SK-N-SH (cell line): ENCODE measurements at regions not wholly inside any gene's neighbourhood (a gene's known extent, or its start where the extent isn't known, plus 50 kb on each side); places are given as distances from the start of the nearest gene placed in this dataset.

ENCODE experiments used
- CHD2 ChIP-seq: fragments of 150-350 bp; IDR thresholded peaks from 2 replicates; pipeline ENCODE4 v1.6.1; 2018; ENCODE audit warnings: low read length; ENCODE audit not compliant: partially characterized antibody
- ELF1 ChIP-seq: IDR thresholded peaks from 2 replicates; pipeline ENCODE4 v1.4.0; 2012
- EP300 ChIP-seq, 2 experiments: IDR thresholded peaks; 2 replicates each; pipeline versions ENCODE4 v1.4.0 to v1.6.1; 2012; ENCODE audit warnings: borderline replicate concordance in 1 of 2, low read depth in 1 of 2, low read length in 1 of 2
- GABPA ChIP-seq: IDR thresholded peaks from 2 replicates; pipeline ENCODE4 v1.4.0; 2012; ENCODE audit warnings: low read depth, mild to moderate bottlenecking
- JUND ChIP-seq: IDR thresholded peaks from 2 replicates; pipeline ENCODE4 v1.4.0; 2012
- NRF1 ChIP-seq: IDR thresholded peaks from 2 replicates; pipeline ENCODE4 v1.6.1; 2012; ENCODE audit warnings: low read depth, mild to moderate bottlenecking, low read length
- POLR2AphosphoS5 ChIP-seq: IDR thresholded peaks from 2 replicates; pipeline ENCODE4 v1.6.1; 2012; ENCODE audit warnings: low read depth, low read length
- RAD21 ChIP-seq: IDR thresholded peaks from 2 replicates; pipeline ENCODE4 v1.6.1; 2012; ENCODE audit warnings: mild to moderate bottlenecking, low read length
- RFX5 ChIP-seq: IDR thresholded peaks from 2 replicates; pipeline ENCODE4 v1.6.1; 2012; ENCODE audit warnings: mild to moderate bottlenecking, improper control_type of control experiment, low read length
- USF2 ChIP-seq: fragments of 150-350 bp; IDR thresholded peaks from 2 replicates; pipeline ENCODE4 v1.6.1; 2017; ENCODE audit warnings: antibody characterized with exemption, low read length, low read depth, borderline replicate concordance
- TF ChIP-seq, protein P1 (sequence below): fragments of 200-600 bp; sonication (generic); IDR thresholded peaks from 2 replicates; pipeline ENCODE4 v1.6.1; 2017; ENCODE audit warnings: antibody characterized with exemption, mild to moderate bottlenecking, moderate library complexity
- TF ChIP-seq, protein P2 (sequence below): IDR thresholded peaks from 2 replicates; pipeline ENCODE4 v1.4.0; 2012; ENCODE audit warnings: low read depth
- TF ChIP-seq, protein P3 (sequence below): IDR thresholded peaks from 2 replicates; pipeline ENCODE4; 2012

- TF ChIP-seq, protein P1, sequence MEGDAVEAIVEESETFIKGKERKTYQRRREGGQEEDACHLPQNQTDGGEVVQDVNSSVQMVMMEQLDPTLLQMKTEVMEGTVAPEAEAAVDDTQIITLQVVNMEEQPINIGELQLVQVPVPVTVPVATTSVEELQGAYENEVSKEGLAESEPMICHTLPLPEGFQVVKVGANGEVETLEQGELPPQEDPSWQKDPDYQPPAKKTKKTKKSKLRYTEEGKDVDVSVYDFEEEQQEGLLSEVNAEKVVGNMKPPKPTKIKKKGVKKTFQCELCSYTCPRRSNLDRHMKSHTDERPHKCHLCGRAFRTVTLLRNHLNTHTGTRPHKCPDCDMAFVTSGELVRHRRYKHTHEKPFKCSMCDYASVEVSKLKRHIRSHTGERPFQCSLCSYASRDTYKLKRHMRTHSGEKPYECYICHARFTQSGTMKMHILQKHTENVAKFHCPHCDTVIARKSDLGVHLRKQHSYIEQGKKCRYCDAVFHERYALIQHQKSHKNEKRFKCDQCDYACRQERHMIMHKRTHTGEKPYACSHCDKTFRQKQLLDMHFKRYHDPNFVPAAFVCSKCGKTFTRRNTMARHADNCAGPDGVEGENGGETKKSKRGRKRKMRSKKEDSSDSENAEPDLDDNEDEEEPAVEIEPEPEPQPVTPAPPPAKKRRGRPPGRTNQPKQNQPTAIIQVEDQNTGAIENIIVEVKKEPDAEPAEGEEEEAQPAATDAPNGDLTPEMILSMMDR, result no peak
- TF ChIP-seq, protein P2, sequence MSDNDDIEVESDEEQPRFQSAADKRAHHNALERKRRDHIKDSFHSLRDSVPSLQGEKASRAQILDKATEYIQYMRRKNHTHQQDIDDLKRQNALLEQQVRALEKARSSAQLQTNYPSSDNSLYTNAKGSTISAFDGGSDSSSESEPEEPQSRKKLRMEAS, result no peak
- TF ChIP-seq POLR2AphosphoS5, result no peak
- no peak for TF ChIP-seq EP300 (IDR thresholded peaks at IDR 0.05; ENCODE audit: borderline replicate concordance in 1 of 2, low read depth in 1 of 2, low read length in 1 of 2)
- TF ChIP-seq RAD21, result no peak
- no peak for TF ChIP-seq USF2
- TF ChIP-seq RFX5, result no peak
- TF ChIP-seq, protein P3, sequence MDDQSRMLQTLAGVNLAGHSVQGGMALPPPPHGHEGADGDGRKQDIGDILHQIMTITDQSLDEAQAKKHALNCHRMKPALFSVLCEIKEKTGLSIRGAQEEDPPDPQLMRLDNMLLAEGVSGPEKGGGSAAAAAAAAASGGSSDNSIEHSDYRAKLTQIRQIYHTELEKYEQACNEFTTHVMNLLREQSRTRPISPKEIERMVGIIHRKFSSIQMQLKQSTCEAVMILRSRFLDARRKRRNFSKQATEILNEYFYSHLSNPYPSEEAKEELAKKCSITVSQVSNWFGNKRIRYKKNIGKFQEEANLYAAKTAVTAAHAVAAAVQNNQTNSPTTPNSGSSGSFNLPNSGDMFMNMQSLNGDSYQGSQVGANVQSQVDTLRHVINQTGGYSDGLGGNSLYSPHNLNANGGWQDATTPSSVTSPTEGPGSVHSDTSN, result no peak
- no peak for TF ChIP-seq CHD2
- TF ChIP-seq ELF1, result no peak
- no peak for TF ChIP-seq JUND
- no peak for TF ChIP-seq GABPA
- TF ChIP-seq NRF1, result no peak
Observed at GRCh38 chr3:59573911-59574310, 524.1 kb upstream of the CFAP20DC start.
